Sigmoid colon (tissue), 6 donors: ENCODE measurements at regions not wholly inside any gene's neighbourhood (a gene's known extent, or its start where the extent isn't known, plus 50 kb on each side); places are given as distances from the start of the nearest gene placed in this dataset.

ENCODE experiments used
- DNase-seq: peaks from one replicate; pipeline ENCODE4 v3.0.0-alpha.2; 2019
- H3K27ac ChIP-seq, 4 donors: fragments of 200-600 bp; sonication (generic); one replicate each; pipeline ENCODE4 v1.5.1; 2016 to 2019; ENCODE audit warnings: mild to moderate bottlenecking in 1 of 4
- H3K27me3 ChIP-seq, 3 donors: fragments of 200-600 bp; sonication (generic); one replicate each; pipeline ENCODE4 v1.5.1; 2019; ENCODE audit warnings: mild to moderate bottlenecking in 1 of 3
- H3K36me3 ChIP-seq, 4 donors: fragments of 200-600 bp; sonication (generic); one replicate each; pipeline ENCODE4 v1.5.1; 2016 to 2019
- H3K4me1 ChIP-seq, 4 donors: fragments of 200-600 bp; sonication (generic); one replicate each; pipeline ENCODE4 v1.5.1; 2017 to 2019
- H3K4me3 ChIP-seq, 4 donors: fragments of 200-600 bp; sonication (generic); one replicate each; pipeline ENCODE4 v1.5.1; 2017 to 2019; ENCODE audit warnings: mild to moderate bottlenecking in 2 of 4, moderate library complexity in 1 of 4
- H3K9me3 ChIP-seq, 4 donors: fragments of 200-600 bp in 3 of 4; sonication (generic) in 3 of 4; one replicate each; pipeline versions ENCODE4 v1.5.1 to v1.6.1; 2013 to 2019
- CTCF ChIP-seq, 4 experiments: fragments of 450-650 bp in 3 of 4; fragments of 200-600 bp in 1 of 4; IDR thresholded peaks; one replicate each; pipeline ENCODE4 v1.5.1; 2016 to 2019; ENCODE audit warnings: antibody characterized with exemption in 4 of 4, mild to moderate bottlenecking in 3 of 4, moderate library complexity in 2 of 4
- EP300 ChIP-seq, 4 donors: sonication (generic); formaldehyde crosslinking; IDR thresholded peaks; one replicate each; pipeline ENCODE4 v1.6.1; 2017; ENCODE audit warnings: antibody characterized with exemption in 4 of 4
- POLR2A ChIP-seq, 2 donors: fragments of 450-650 bp; IDR thresholded peaks; one replicate each; pipeline ENCODE4 v1.6.1; 2016; ENCODE audit warnings: antibody characterized with exemption in 2 of 2, mild to moderate bottlenecking in 2 of 2, moderate library complexity in 2 of 2
- POLR2AphosphoS5 ChIP-seq, 4 donors: sonication (generic); formaldehyde crosslinking; IDR thresholded peaks; one replicate each; pipeline ENCODE4 v1.6.1; 2017; ENCODE audit warnings: antibody characterized with exemption in 4 of 4
- WGBS, 2 donors: extraction: QIAGEN DNeasy Blood & Tissue Kit; methylation state at CpG; one replicate each; pipeline ENCODE4 v1.1.7; 2013; 5-methylcytosine and 5-hydroxymethylcytosine counted together
- intact Hi-C: fragments of 100-400 bp; cut with DNase I; formaldehyde crosslinking; loops from one replicate; pipeline ENCODE4 v1.15.1; 2023
- small RNA-seq, 3 donors: library from RNA; depleted of rRNA; stranded (forward); fragments of <200 nt; gene quantifications; one replicate each; pipeline ENCODE3, GENCODE V24; 2016
- donor health status: healthy with polysubstance abuse.
- donor health status: healthy.

DNA sequence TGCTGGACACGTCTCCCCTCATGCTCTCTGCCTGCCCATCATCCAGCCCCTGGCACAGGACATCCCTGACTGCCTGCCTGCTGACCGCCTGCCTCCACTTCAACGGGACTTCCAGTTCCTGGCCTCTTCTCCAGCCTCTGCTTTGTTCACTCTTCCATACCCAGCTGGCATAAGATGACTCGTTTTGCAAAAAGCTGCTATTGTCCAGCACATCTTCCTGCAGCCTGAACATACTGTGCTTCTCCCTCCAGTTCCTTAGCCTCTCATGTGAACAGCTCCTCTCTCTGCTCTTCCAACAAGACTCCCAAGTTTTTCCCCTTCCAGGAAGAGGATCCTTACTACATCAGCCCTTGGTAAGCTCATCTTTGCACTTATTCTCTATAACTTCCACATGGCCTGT lies 62.4 kb upstream of the SKOR2 start:
- no peak for DNase-seq
- 71 to 72% methylated on average over 4 of the region's 4 CpGs for WGBS, 2 donors

DNA sequence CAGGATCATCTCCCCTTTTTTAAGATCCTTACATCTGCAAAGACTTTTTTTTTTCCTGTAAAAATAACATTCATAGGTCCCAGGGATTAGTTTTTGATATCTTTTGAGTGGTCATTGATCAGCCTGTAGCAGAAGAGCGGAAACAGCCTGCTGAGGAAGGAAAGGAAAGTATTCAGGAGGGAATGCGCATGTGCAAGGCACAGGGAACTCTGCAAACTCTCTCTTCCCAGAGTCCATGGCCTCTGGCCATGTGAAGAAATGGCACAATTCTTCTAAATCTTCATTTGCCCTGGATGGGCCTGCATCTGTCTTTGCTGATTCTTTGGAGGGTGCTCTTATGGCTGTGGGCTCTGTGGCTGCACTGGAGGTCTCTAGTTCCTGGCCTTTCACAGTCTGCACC lies 60.1 kb upstream of the SKOR2 start:
- intact Hi-C loops, result no loop called here
- DNase-seq, result no peak
- Histone ChIP-seq H3K36me3 (no peaks in the 10 kb centered on the region), H3K4me3 (no peak overlapping the region), H3K27me3 (no peaks in the 10 kb centered on the region), H3K27ac (no peak overlapping the region), H3K4me1 (no peaks in the 10 kb centered on the region), H3K9me3 (no peaks in the 10 kb centered on the region)
- 93 to 95% methylated on average over 2 of the region's 2 CpGs for WGBS, 2 donors
- TF ChIP-seq POLR2AphosphoS5 (IDR thresholded peaks at IDR 0.05) (no peak), POLR2A (IDR thresholded peaks at IDR 0.05) (no peak), EP300 (IDR thresholded peaks at IDR 0.05) (no peak), CTCF (IDR thresholded peaks at IDR 0.05) (no peak)

More for the DNA sequence above, 62.4 kb upstream of the SKOR2 start:
- H3K27ac ChIP-seq, result no peak overlapping the region
- no peaks in the 10 kb centered on the region for H3K27me3 ChIP-seq
- H3K36me3 ChIP-seq, result no peaks in the 10 kb centered on the region
- TF ChIP-seq EP300 (IDR thresholded peaks at IDR 0.05), result no peak
- no peak for TF ChIP-seq CTCF (IDR thresholded peaks at IDR 0.05)
- no peak for TF ChIP-seq POLR2AphosphoS5 (IDR thresholded peaks at IDR 0.05)
- no peak for TF ChIP-seq POLR2A (IDR thresholded peaks at IDR 0.05)
- H3K4me1 ChIP-seq, result no peaks in the 10 kb centered on the region
- H3K9me3 ChIP-seq, result no peaks in the 10 kb centered on the region
- intact Hi-C loops, result no loop called here
- H3K4me3 ChIP-seq, result no peak overlapping the region

Small RNA genes in the stretch of these regions (small RNA-seq; reads per million reads assigned to genes)
- 0 reads per million in 3 donors for gene MIR4527
